ENCODE measurements at regions not wholly inside any gene's neighbourhood (a gene's known extent, or its start where the extent isn't known, plus 50 kb on each side); places are given as distances from the start of the nearest gene placed in this dataset.

- no peaks in the 10 kb centered on the region for H3K36me3 ChIP-seq (replicated peaks; ENCODE audit: low read depth, low read length)
- no peak overlapping the region for H3K9ac ChIP-seq (ENCODE audit: low read length)
- no peaks in the 10 kb centered on the region for H3K4me1 ChIP-seq (ENCODE audit: low read length)
- H3K4me2 ChIP-seq (ENCODE audit: low read length), result no peak overlapping the region
- no peaks in the 10 kb centered on the region for H3K9me3 ChIP-seq (ENCODE audit: insufficient read depth, low read length)
- no peak overlapping the region for H2AFZ ChIP-seq (ENCODE audit: low read depth, low read length)
- H3K79me2 ChIP-seq (ENCODE audit: low read length), result no peaks in the 10 kb centered on the region
- no peak for TF ChIP-seq EZH2phosphoT487 (IDR thresholded peaks at IDR 0.05; ENCODE audit: low read depth)
- TF ChIP-seq, protein P1, sequence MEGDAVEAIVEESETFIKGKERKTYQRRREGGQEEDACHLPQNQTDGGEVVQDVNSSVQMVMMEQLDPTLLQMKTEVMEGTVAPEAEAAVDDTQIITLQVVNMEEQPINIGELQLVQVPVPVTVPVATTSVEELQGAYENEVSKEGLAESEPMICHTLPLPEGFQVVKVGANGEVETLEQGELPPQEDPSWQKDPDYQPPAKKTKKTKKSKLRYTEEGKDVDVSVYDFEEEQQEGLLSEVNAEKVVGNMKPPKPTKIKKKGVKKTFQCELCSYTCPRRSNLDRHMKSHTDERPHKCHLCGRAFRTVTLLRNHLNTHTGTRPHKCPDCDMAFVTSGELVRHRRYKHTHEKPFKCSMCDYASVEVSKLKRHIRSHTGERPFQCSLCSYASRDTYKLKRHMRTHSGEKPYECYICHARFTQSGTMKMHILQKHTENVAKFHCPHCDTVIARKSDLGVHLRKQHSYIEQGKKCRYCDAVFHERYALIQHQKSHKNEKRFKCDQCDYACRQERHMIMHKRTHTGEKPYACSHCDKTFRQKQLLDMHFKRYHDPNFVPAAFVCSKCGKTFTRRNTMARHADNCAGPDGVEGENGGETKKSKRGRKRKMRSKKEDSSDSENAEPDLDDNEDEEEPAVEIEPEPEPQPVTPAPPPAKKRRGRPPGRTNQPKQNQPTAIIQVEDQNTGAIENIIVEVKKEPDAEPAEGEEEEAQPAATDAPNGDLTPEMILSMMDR (IDR thresholded peaks at IDR 0.05; ENCODE audit: low read depth, low read length), result no peak
- no peak overlapping the region for H3K4me3 ChIP-seq (ENCODE audit: low read length)
- H3K27me3 ChIP-seq (ENCODE audit: low read depth, low read length), result no peaks in the 10 kb centered on the region
- no peaks in the 10 kb centered on the region for H4K20me1 ChIP-seq (ENCODE audit: insufficient read depth, low read length)
- no peak overlapping the region for H3K27ac ChIP-seq (ENCODE audit: low read length)
Observed at GRCh38 chr1:57474137-57474750, 50.4 kb upstream of the DAB1 start.
